GM12872 (cell line): ENCODE measurements at regions not wholly inside any gene's neighbourhood (a gene's known extent, or its start where the extent isn't known, plus 50 kb on each side); places are given as distances from the start of the nearest gene placed in this dataset.

Experiments used
- TF ChIP-seq, protein P1 (sequence below): IDR thresholded peaks from 3 replicates; pipeline ENCODE4 v1.5.1; 2011; ENCODE audit warnings: low read depth, mild to moderate bottlenecking, low read length, moderate library complexity; ENCODE audit not compliant: insufficient read depth

GRCh38 chr3:161748049-161748448, 251.4 kb downstream of the OTOL1 start:
- TF ChIP-seq, protein P1, sequence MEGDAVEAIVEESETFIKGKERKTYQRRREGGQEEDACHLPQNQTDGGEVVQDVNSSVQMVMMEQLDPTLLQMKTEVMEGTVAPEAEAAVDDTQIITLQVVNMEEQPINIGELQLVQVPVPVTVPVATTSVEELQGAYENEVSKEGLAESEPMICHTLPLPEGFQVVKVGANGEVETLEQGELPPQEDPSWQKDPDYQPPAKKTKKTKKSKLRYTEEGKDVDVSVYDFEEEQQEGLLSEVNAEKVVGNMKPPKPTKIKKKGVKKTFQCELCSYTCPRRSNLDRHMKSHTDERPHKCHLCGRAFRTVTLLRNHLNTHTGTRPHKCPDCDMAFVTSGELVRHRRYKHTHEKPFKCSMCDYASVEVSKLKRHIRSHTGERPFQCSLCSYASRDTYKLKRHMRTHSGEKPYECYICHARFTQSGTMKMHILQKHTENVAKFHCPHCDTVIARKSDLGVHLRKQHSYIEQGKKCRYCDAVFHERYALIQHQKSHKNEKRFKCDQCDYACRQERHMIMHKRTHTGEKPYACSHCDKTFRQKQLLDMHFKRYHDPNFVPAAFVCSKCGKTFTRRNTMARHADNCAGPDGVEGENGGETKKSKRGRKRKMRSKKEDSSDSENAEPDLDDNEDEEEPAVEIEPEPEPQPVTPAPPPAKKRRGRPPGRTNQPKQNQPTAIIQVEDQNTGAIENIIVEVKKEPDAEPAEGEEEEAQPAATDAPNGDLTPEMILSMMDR = no peak

DNA sequence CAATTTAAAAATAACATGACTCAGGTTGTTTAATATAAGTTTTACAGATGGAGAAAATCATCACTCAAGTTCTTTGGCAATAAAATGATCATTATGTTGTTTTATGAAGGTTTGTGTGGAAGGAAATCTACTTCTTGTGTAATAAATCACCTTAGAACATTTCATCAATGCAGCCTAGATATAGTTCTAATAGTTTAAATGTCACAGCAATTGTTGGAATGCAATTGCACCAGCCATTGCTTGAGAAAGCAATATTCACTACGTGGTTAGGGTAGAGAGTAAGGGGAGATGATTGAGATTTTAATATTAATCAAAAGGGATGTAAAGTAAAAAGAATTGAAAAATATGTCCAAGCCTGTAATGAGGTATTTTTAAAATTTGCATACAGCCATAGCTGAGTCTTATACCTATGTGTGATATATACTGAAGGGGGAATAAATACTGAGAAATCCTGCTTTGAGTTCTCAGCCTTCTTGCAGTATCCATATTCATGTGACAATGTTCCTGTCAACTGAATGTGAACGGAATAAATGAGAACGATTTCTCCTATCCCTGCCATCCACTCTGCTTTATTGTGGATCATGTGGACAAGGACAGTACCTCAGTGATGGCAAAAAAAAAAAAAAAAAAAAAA, 257.9 kb downstream of the OTOL1 start:
- TF ChIP-seq, protein P1 = no peak

DNA sequence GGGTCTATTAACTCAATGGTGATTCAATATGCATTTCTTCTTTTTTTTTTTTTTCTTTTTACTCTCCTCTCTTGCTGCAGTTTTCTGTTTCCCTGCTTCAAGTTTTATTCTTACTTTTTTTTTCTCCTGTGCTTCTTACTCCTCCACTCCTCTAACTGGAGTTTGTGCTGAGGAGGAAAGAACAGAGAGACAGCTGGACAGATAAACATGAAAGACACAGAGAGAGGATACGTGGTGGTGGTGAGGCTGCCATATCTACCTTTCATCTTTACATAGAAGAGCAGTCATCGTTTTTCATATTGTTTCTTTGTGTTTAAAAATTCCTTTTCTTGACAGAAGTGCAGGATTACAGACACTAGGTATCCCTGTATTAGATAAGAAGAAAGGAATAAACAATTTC, 262.8 kb downstream of the OTOL1 start:
- TF ChIP-seq, protein P1 = no peak

GRCh38 chr3:161766331-161766730, 269.7 kb downstream of the OTOL1 start:
- TF ChIP-seq, protein P1 = no peak

DNA sequence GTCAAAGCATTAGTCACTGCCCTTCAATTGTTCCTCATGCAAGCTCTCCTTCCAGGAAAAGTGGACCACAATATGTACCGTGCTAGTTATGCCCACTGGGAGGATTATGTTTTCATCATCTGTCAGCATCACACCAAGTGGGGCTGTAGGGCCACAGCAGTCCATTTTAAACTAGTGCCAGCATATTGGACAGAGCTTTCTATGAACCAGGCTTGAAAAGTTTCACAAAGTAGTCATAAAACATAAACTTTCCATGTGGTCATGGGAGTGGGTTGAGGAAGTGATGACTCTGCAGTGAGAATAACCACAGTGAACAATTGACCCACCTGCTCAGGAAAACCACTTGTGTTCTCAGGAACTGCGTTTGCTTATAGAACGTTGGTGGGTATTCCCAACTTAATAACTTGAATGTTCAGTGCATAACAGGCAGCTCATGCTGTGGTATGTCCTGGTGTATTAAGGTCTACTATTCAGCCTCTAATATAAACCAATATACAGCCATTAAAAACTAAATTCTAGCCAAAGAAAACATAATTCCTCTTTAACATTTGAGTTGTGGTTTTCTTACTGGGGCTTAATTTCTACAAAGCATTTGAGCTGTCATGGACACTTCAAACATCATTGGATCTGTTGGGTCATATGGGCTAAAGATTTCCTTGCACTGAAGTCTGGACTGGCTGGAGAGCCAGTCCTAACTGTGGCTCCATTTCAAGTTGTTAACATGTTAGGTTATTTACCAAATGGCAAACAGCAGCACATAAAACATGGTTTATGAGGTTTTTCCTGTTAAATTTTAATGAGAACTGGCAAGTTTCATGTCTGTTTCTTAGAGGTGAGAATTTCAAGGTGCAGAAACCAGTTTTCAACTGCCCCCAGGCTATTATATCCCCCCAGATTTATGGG, 274.1 kb downstream of the OTOL1 start:
- TF ChIP-seq, protein P1 = no peak

DNA sequence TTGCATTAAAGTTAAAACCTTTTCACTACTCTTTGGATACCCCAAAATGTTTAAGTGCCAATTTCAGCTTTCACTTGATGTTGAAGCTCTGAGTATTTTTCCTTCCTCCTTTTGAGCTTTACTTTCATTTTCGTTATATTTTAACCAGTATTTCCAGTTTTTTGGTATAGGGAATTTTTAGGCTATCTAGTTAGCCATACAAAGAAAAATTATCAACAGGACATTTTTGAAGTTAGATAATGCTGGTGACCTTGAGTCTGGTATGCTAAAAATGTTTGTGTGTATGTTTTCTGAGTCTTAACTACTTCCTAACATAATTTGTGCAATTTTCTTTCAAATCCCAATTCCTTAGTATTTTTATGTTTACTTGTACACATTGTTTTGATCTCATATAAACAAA, 284.8 kb downstream of the OTOL1 start:
- TF ChIP-seq, protein P1 = no peak

DNA sequence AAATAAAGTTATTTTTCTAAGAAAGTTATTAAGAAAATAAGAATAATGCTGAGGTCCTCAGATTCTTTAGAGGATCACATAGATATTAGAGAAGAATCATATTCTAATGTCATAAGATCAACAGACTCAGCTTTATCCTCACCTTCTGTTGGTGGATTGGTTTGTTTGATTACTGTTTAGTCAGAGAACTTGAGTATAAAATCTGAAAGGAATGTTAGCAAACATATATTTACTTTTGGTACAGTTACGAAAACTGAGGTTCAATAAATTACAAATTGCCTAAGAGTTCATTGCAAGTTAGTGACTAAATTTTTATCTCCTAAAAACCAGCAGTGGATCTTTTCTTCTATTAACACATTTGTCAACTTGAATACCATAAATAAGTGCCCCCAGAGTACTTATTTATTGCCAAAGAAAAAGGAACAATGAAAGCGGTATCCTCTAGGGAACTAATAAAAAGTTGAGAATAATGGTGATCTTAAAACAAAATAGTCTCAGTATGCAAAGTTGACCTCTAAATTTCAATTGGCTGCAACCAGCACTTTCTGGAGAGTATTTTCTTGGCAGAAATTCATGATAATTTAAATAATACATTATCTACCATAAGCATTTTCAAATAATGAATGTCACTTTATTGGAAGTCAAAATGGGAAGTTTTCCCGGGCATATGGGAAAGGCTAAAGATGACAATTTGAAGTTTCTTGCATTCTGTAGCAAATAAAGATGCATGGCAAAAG, 296.8 kb downstream of the OTOL1 start:
- TF ChIP-seq, protein P1 = no peak
